ENCODE measurements at regions not wholly inside any gene's neighbourhood (a gene's known extent, or its start where the extent isn't known, plus 50 kb on each side); places are given as distances from the start of the nearest gene placed in this dataset.

- no peak for DNase-seq (ENCODE audit: low read depth)
- Histone ChIP-seq H3K27me3 (ENCODE audit: control insufficient read depth, insufficient read depth, low read length) (no peaks in the 10 kb centered on the region), H3K36me3 (ENCODE audit: control insufficient read depth, insufficient read depth, low read length) (no peaks in the 10 kb centered on the region), H3K4me3 (ENCODE audit: low read depth, low read length) (no peak overlapping the region)
- no peak for TF ChIP-seq CTCF (IDR thresholded peaks at IDR 0.05; ENCODE audit: insufficient read depth, low read length, poor library complexity, severe bottlenecking)
Measured at GRCh38 chr14:45364565-45365156, 111.7 kb upstream of the MIS18BP1 start.

GRCh38 chr14:45362505-45362904 is 109.5 kb upstream of the MIS18BP1 start:
- DNase-seq (ENCODE audit: low read depth): no peak
- TF ChIP-seq CTCF (IDR thresholded peaks at IDR 0.05; ENCODE audit: insufficient read depth, low read length, poor library complexity, severe bottlenecking): no peak
- Histone ChIP-seq H3K27me3 (ENCODE audit: control insufficient read depth, insufficient read depth, low read length) (no peaks in the 10 kb centered on the region), H3K36me3 (ENCODE audit: control insufficient read depth, insufficient read depth, low read length) (no peaks in the 10 kb centered on the region), H3K4me3 (ENCODE audit: low read depth, low read length) (no peak overlapping the region)

DNA sequence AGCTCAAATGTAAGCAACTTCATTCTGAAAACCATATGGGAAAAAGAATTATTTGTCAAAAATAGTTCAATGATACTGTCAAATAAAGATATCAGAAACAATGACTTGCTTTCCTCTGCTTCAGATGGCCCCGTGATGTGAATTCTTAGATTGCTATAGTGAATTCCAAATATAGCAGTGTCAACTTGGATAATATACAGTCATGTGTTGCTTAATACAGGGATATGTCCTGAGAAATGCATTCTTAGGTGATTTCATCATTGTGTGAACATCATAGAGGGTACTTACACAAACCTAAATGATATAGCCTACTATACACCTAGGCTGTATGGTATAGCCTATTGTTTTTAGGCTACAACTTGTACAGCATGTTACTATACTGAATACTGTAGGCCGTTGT is 108.7 kb upstream of the MIS18BP1 start:
- Histone ChIP-seq H3K27me3 (ENCODE audit: control insufficient read depth, insufficient read depth, low read length) (no peaks in the 10 kb centered on the region), H3K36me3 (ENCODE audit: control insufficient read depth, insufficient read depth, low read length) (no peaks in the 10 kb centered on the region), H3K4me3 (ENCODE audit: low read depth, low read length) (no peak overlapping the region)
- TF ChIP-seq CTCF (IDR thresholded peaks at IDR 0.05; ENCODE audit: insufficient read depth, low read length, poor library complexity, severe bottlenecking): no peak
- no peak for DNase-seq (ENCODE audit: low read depth)

DNA sequence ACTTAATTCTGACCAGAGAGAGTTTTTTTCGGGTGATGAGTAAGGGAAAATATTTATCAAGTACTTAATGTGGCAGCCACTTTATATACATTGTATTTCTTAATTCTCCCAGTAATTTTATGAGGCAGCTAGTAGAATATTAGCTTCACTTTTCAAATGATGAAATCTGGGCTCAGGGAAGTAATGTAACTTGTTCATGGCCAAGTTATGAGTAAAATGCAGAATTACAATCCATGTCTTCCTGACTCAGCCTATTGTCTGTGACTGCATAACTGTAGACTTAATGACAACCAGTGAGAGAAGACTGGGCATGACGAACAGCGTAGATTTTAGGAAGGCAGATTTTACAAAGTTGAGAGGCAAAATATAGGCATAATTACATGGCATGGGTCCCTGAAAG is 106.7 kb upstream of the MIS18BP1 start:
- DNase-seq (ENCODE audit: low read depth): no peak
- TF ChIP-seq CTCF (IDR thresholded peaks at IDR 0.05; ENCODE audit: insufficient read depth, low read length, poor library complexity, severe bottlenecking): no peak
- H3K27me3 ChIP-seq (ENCODE audit: control insufficient read depth, insufficient read depth, low read length): no peaks in the 10 kb centered on the region
- H3K36me3 ChIP-seq (ENCODE audit: control insufficient read depth, insufficient read depth, low read length): no peaks in the 10 kb centered on the region
- no peak overlapping the region for H3K4me3 ChIP-seq (ENCODE audit: low read depth, low read length)

DNA sequence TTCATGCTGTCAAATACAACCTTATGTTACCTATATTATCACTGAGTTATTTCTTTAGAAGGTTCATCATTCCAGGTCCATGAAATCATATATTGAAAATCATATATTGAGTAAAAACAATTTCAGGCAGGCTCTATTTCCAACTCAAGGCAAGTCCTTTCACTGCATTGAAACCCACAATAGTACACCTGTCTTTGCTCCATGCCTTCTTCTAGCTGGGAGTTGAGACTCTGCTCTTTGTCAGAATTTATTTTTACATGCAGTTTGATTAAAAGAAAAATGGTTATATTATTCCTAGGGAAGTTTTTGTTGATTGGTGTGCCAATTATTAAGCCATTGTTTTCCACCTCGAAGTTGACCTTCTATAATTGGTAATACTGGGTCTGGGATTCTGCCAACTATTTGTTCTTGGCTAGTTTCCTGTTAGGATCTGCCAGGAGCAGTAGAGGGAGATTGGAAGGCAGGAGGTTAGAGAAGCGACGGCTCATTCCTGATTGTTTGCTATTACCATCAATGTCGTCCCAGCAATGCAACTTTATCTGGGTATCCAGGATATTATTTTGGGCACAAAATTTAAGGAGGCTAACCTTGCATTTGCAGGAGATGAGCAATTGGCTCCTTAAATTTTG is 79.5 kb upstream of the MIS18BP1 start:
- no peaks in the 10 kb centered on the region for H3K36me3 ChIP-seq (ENCODE audit: control insufficient read depth, insufficient read depth, low read length)
- H3K27me3 ChIP-seq (ENCODE audit: control insufficient read depth, insufficient read depth, low read length): no peaks in the 10 kb centered on the region
- H3K4me3 ChIP-seq (ENCODE audit: low read depth, low read length): no peak overlapping the region
- DNase-seq (ENCODE audit: low read depth): no peak
- no peak for TF ChIP-seq CTCF (IDR thresholded peaks at IDR 0.05; ENCODE audit: insufficient read depth, low read length, poor library complexity, severe bottlenecking)

All from kidney epithelial cell (primary cell).